H1 (cell line): ENCODE measurements at regions not wholly inside any gene's neighbourhood (a gene's known extent, or its start where the extent isn't known, plus 50 kb on each side); places are given as distances from the start of the nearest gene placed in this dataset.

Source experiments
- CTCF ChIA-PET: fragments of 300-600 bp; sonication (Branson Sonifier 250); formaldehyde crosslinking; loops from one replicate; lab custom pipeline; 2021; ENCODE audit not compliant: partially characterized antibody; lab: Charles Lee
- POLR2A ChIA-PET: fragments of 300-600 bp; sonication (Branson Sonifier 250); formaldehyde crosslinking; loops from one replicate; lab custom pipeline; 2021; ENCODE audit warnings: inconsistent platforms; ENCODE audit not compliant: partially characterized antibody; lab: Charles Lee
- DNase-seq, 2 experiments: peaks; one replicate each; pipeline versions ENCODE4 v3.0.0 to v3.0.0-alpha.2; 2010 to 2022; ENCODE audit warnings: low spot score in 2 of 2, low read depth in 1 of 2, mixed read lengths in 1 of 2
- FAIRE-seq: peaks from 2 replicates; lab custom pipeline; 2011; peaks lifted over from hg19 to GRCh38; lab: Jason Lieb, UNC
- H2AFZ ChIP-seq: 2 replicates; pipeline ENCODE4 v1.8.1; 2012; ENCODE audit warnings: low read length, inconsistent platforms
- H2AK5ac ChIP-seq: 2 replicates; pipeline ENCODE4 v1.6.1; 2013; ENCODE audit warnings: low read depth, low read length
- H2BK120ac ChIP-seq: replicated peaks from 2 replicates; pipeline ENCODE3; 2013; ENCODE audit warnings: low read depth, low read length, inconsistent platforms
- H2BK12ac ChIP-seq: 2 replicates; pipeline ENCODE4 v1.6.1; 2013; ENCODE audit warnings: low read depth, low read length
- H2BK15ac ChIP-seq: 2 replicates; pipeline ENCODE4 v1.6.1; 2013; ENCODE audit warnings: low read length
- H2BK20ac ChIP-seq: 2 replicates; pipeline ENCODE4 v1.6.1; 2013; ENCODE audit warnings: low read length
- H2BK5ac ChIP-seq: 2 replicates; pipeline ENCODE4 v1.6.1; 2013; ENCODE audit warnings: low read depth, low read length
- H3K14ac ChIP-seq: 2 replicates; pipeline ENCODE4 v1.6.1; 2013; ENCODE audit warnings: inconsistent platforms; ENCODE audit not compliant: insufficient read length
- H3K18ac ChIP-seq: 2 replicates; pipeline ENCODE4 v1.6.1; 2013; ENCODE audit warnings: low read length; ENCODE audit errors: extremely low read depth
- H3K23ac ChIP-seq: 2 replicates; pipeline ENCODE4 v1.6.1; 2013; ENCODE audit warnings: inconsistent platforms; ENCODE audit not compliant: insufficient read length
- H3K23me2 ChIP-seq: 2 replicates; pipeline ENCODE4 v1.6.1; 2013; ENCODE audit warnings: low read depth, low read length
- H3K27ac ChIP-seq: 2 replicates; pipeline ENCODE4 v1.6.1; 2011; ENCODE audit warnings: low read depth, low read length, inconsistent platforms
- H3K27me3 ChIP-seq, 4 experiments: replicated peaks in 1 of 4; 1 replicate in 1 of 4; 2 replicates in 3 of 4; pipeline versions ENCODE4 v1.6.1 to v1.8.1; 2011 to 2013; ENCODE audit warnings: low read length in 3 of 4, mild to moderate bottlenecking in 3 of 4, inconsistent platforms in 2 of 4, mixed read lengths in 2 of 4, moderate library complexity in 1 of 4; ENCODE audit not compliant: control insufficient read depth in 3 of 4, insufficient read depth in 3 of 4; ENCODE audit errors: extremely low read depth in 1 of 4
- H3K36me3 ChIP-seq, 4 experiments: 2 replicates each; pipeline versions ENCODE4 v1.6.1 to v1.8.1; 2011 to 2013; ENCODE audit warnings: mild to moderate bottlenecking in 4 of 4, low read length in 3 of 4, moderate library complexity in 2 of 4, control low read depth in 1 of 4, inconsistent platforms in 1 of 4; ENCODE audit not compliant: insufficient read depth in 4 of 4, control insufficient read depth in 2 of 4
- H3K4ac ChIP-seq: replicated peaks from 2 replicates; pipeline ENCODE3; 2013; ENCODE audit warnings: low read length, low read depth, mixed read lengths, inconsistent platforms; ENCODE audit not compliant: insufficient read length
- H3K4me1 ChIP-seq, 4 experiments: replicated peaks in 1 of 4; 1 replicate in 1 of 4; 2 replicates in 3 of 4; pipeline versions ENCODE4 v1.6.1 to v1.8.1; 2011 to 2013; ENCODE audit warnings: low read length in 3 of 4, inconsistent platforms in 2 of 4, mixed read lengths in 1 of 4; ENCODE audit not compliant: insufficient read depth in 4 of 4, control insufficient read depth in 3 of 4
- H3K4me2 ChIP-seq, 2 experiments: 2 replicates each; pipeline versions ENCODE4 v1.6.1 to v1.8.1; 2011 to 2013; ENCODE audit warnings: low read depth in 2 of 2, low read length in 2 of 2, control low read depth in 1 of 2, inconsistent platforms in 1 of 2, mild to moderate bottlenecking in 1 of 2; ENCODE audit not compliant: insufficient read depth in 1 of 2
- H3K4me3 ChIP-seq, 4 experiments: fragments of 200-600, 300-600 bp in 1 of 4; sonication (generic), shearing (Covaris generic), sonication (Bioruptor Twin) in 1 of 4; 2 replicates each; pipeline versions ENCODE4 v1.5.1 to v1.8.1; 2011 to 2016; ENCODE audit warnings: low read length in 4 of 4, low read depth in 3 of 4, control low read depth in 2 of 4, inconsistent platforms in 2 of 4, mild to moderate bottlenecking in 2 of 4, mixed read lengths in 1 of 4, moderate library complexity in 1 of 4; ENCODE audit not compliant: insufficient read depth in 2 of 4; ENCODE audit errors: extremely low read depth in 1 of 4
- H3K56ac ChIP-seq: replicated peaks from 2 replicates; pipeline ENCODE3; 2013; ENCODE audit warnings: low read depth, mild to moderate bottlenecking, mixed read lengths, low read length, inconsistent platforms; ENCODE audit not compliant: insufficient read length
- H3K79me1 ChIP-seq: 2 replicates; pipeline ENCODE4 v1.6.1; 2013; ENCODE audit warnings: low read depth, low read length, control low read depth
- H3K79me2 ChIP-seq, 2 experiments: 2 replicates each; pipeline versions ENCODE4 v1.6.1 to v1.8.1; 2012 to 2013; ENCODE audit warnings: low read length in 2 of 2, mild to moderate bottlenecking in 2 of 2, inconsistent platforms in 1 of 2; ENCODE audit not compliant: insufficient read depth in 2 of 2, control insufficient read depth in 1 of 2
- H3K9ac ChIP-seq, 4 experiments: replicated peaks in 1 of 4; 1 replicate in 1 of 4; 2 replicates in 3 of 4; pipeline versions ENCODE4 v1.6.1 to v1.8.1; 2011 to 2013; ENCODE audit warnings: low read depth in 3 of 4, low read length in 3 of 4, control low read depth in 2 of 4, mild to moderate bottlenecking in 2 of 4, moderate library complexity in 2 of 4, inconsistent platforms in 1 of 4; ENCODE audit errors: extremely low read depth in 1 of 4
- H3K9me3 ChIP-seq, 2 experiments: 2 replicates each; pipeline versions ENCODE4 v1.6.1 to v1.8.1; 2012 to 2013; ENCODE audit warnings: mild to moderate bottlenecking in 2 of 2, moderate library complexity in 2 of 2, control low read depth in 1 of 2, inconsistent platforms in 1 of 2, low read depth in 1 of 2, low read length in 1 of 2, mixed read lengths in 1 of 2; ENCODE audit not compliant: insufficient read depth in 2 of 2
- H4K20me1 ChIP-seq, 2 experiments: replicated peaks in 1 of 2; 2 replicates each; pipeline versions ENCODE3 to v1.8.1; 2011 to 2013; ENCODE audit warnings: inconsistent platforms in 2 of 2, low read length in 2 of 2, mild to moderate bottlenecking in 1 of 2; ENCODE audit not compliant: insufficient read depth in 2 of 2, control insufficient read depth in 1 of 2
- H4K5ac ChIP-seq: 2 replicates; pipeline ENCODE4 v1.6.1; 2013; ENCODE audit warnings: low read length, low read depth, mixed read lengths, inconsistent platforms; ENCODE audit not compliant: insufficient read length
- H4K8ac ChIP-seq: 2 replicates; pipeline ENCODE4 v1.8.0; 2013; ENCODE audit warnings: mild to moderate bottlenecking, moderate library complexity, low read length, inconsistent platforms; ENCODE audit not compliant: insufficient read depth; ENCODE audit errors: extremely low read depth
- H4K91ac ChIP-seq: replicated peaks from 2 replicates; pipeline ENCODE3; 2013; ENCODE audit warnings: low read length, mixed read lengths, inconsistent platforms; ENCODE audit not compliant: insufficient read length
- EP300 ChIP-seq, 2 experiments: IDR thresholded peaks; 1 replicate in 1 of 2; 2 replicates in 1 of 2; pipeline ENCODE4 v1.6.1; 2011 to 2012; ENCODE audit warnings: low read depth in 2 of 2, low read length in 2 of 2, mild to moderate bottlenecking in 2 of 2, borderline replicate concordance in 1 of 2, inconsistent platforms in 1 of 2, moderate library complexity in 1 of 2
- SUZ12 ChIP-seq: fragments of 200-600 bp; sonication (generic); IDR thresholded peaks from 2 replicates; pipeline ENCODE4 v1.6.1; 2012; ENCODE audit warnings: mild to moderate bottlenecking, inconsistent platforms, low read length, moderate library complexity, mixed read lengths
- TAF1 ChIP-seq: IDR thresholded peaks from 2 replicates; pipeline ENCODE4 v1.6.1; 2011; ENCODE audit warnings: mild to moderate bottlenecking, low read depth, low read length
- TEAD4 ChIP-seq: IDR thresholded peaks from 2 replicates; pipeline ENCODE4 v1.6.1; 2012; ENCODE audit warnings: low read depth, low read length, inconsistent platforms, mixed read lengths
- YY1 ChIP-seq: IDR thresholded peaks from 2 replicates; pipeline ENCODE4 v1.6.1; 2011; ENCODE audit warnings: low read depth, mild to moderate bottlenecking, low read length
- WGBS, 2 experiments: shearing (Covaris generic) in 1 of 2; methylation state at CpG; one replicate each; pipeline versions ENCODE4 v1.1.6 to v1.1.7; 2013 to 2015; ENCODE audit warnings: low lambda C conversion rate in 2 of 2, mixed read lengths in 2 of 2, inconsistent platforms in 1 of 2, low coverage in 1 of 2, missing lambda C conversion rate in 1 of 2; ENCODE audit not compliant: insufficient replicate concordance in 2 of 2, insufficient coverage in 1 of 2, insufficient read length in 1 of 2; ENCODE audit errors: extremely low coverage in 1 of 2, missing lambda C conversion rate in 1 of 2; 5-methylcytosine and 5-hydroxymethylcytosine counted together

DNA sequence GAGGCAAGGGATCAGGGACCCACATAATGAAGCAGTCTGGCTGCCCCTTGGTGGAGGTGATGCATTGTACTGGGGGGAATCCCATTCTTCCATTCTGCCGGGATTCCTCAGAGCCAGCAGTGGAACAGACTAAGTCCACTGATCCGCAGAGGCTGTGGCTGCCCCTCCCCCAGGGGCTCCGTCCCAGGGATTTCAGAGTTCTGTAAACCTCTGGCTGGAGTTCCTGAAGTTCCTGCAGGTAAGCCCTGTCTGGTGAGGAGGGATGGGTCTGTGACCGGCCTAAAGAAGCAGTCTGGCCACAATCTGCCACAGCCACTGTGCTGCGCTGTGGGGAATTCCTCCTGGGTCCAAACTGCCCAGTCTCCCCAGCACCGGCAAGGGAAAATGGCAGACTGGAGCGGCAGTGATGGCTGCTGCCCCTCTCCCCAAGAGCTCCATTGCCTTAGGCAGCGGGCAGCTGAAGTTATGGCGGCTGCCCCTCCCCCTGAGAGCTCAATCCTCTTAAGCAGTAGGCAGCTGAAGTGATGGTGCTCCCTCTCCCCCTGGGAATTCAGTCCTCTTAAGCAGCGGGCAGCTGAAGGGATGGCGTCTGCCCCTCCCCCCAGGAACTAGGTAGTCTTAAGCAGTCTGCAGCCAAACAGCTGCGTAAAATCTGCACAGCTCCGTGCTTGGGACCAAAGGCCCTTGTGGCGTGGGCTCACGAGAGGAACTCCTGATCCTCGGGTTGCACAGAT lies 155.7 kb downstream of the PCDH17 start:
- Histone ChIP-seq H2BK20ac (no peak overlapping the region), H4K91ac (no peak overlapping the region), H2AK5ac (no peak overlapping the region), H3K4me1 (peaks cover 0 to 4% (median 0%) of the 10 kb centered on the region in 4 experiments; a peak in 1 of 7 replicates), H3K4me3 (no peak overlapping the region), H2BK12ac (no peak overlapping the region), H3K9ac (no peak overlapping the region), H3K4ac (no peak overlapping the region), H3K79me1 (no peaks in the 10 kb centered on the region), H3K36me3 (no peaks in the 10 kb centered on the region), H2BK15ac (no peak overlapping the region), H3K27ac (no peak overlapping the region), H2BK120ac (no peak overlapping the region), H4K20me1 (no peaks in the 10 kb centered on the region), H2BK5ac (peak overlapping the region; percentile 18; the same call in 1 of the 2 replicates), H2AFZ (peak overlapping the region; percentile 97), H4K5ac (no peak overlapping the region), H3K23ac (no peak overlapping the region), H3K23me2 (no peaks in the 10 kb centered on the region), H3K9me3 (no peaks in the 10 kb centered on the region), H3K14ac (no peak overlapping the region), H3K56ac (no peak overlapping the region), H3K18ac (no peak overlapping the region; the same call in 1 of the 2 replicates), H3K79me2 (no peaks in the 10 kb centered on the region), H4K8ac (0 out of 2 replicates have a peak overlapping the region, but pooled peaks have one; percentile 57), H3K27me3 (no peaks in the 10 kb centered on the region), H3K4me2 (no peak overlapping the region)
- CTCF ChIA-PET, result interaction anchor here (1.6 kb wide), 1 partner anchor 152 kb away, joined by 4 read pairs; no protein-coding TSS in a partner anchor
- DNase-seq (peak in 1 of 2 experiments; percentile 31), FAIRE-seq (no peak)
- whole genome bisulfite sequencing, 2 experiments, result 91% methylated on average over 12 of the region's 16 CpGs; no CpG with 5 or more reads in 1 of the 2 experiments
- POLR2A ChIA-PET, result no interaction called here
- TF ChIP-seq YY1, result peak; percentile 36; the same call in 1 of the 2 replicates
- no peak for TF ChIP-seq TAF1
- 0 out of 2 replicates have a peak, but pooled peaks have one; percentile 36 for TF ChIP-seq TEAD4
- TF ChIP-seq EP300 (IDR thresholded peaks at IDR 0.05; ENCODE audit: borderline replicate concordance in 1 of 2, low read depth in 2 of 2, low read length in 2 of 2), result no peak
- TF ChIP-seq SUZ12, result no peak
